Rectal smooth muscle tissue (tissue), 1 donor: ENCODE measurements at regions not wholly inside any gene's neighbourhood (a gene's known extent, or its start where the extent isn't known, plus 50 kb on each side); places are given as distances from the start of the nearest gene placed in this dataset.

Experiments used
- H3K27ac ChIP-seq: one replicate; pipeline ENCODE4 v1.7.0; 2013; ENCODE audit warnings: low read depth, low read length, inconsistent platforms
- H3K27me3 ChIP-seq: one replicate; pipeline ENCODE4 v1.7.0; 2013; ENCODE audit warnings: low read length; ENCODE audit not compliant: control insufficient read depth, insufficient read depth
- H3K36me3 ChIP-seq: one replicate; pipeline ENCODE4 v1.7.0; 2013; ENCODE audit warnings: low read length; ENCODE audit not compliant: control insufficient read depth, insufficient read depth
- H3K4me1 ChIP-seq: one replicate; pipeline ENCODE4 v1.7.0; 2013; ENCODE audit warnings: low read length; ENCODE audit not compliant: control insufficient read depth, insufficient read depth
- H3K4me3 ChIP-seq: one replicate; pipeline ENCODE4 v1.7.0; 2013; ENCODE audit warnings: low read length
- H3K9ac ChIP-seq: one replicate; pipeline ENCODE4 v1.7.0; 2013; ENCODE audit warnings: low read length

DNA sequence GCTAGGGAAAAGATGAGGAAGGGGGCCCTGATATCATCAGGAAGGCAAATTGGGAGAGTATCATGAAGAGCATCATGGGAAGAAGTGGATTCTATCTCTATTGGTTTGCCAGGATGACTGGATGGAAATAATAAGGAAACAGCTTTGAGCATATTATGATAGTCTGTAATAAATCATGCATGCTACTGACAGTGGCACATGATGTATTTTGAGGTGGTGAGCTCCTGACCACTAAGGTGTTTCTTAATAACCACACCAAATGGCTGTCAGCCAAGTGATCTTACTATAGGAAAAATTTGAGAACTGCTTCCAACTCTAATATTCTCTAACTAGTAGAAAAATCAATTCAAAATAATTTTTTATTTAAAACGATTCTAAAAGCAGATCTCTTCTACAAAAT is 548.4 kb upstream of the JAG1 start:
- H3K9ac ChIP-seq = no peak overlapping the region
- H3K4me1 ChIP-seq = no peaks in the 10 kb centered on the region
- H3K4me3 ChIP-seq = no peak overlapping the region
- H3K36me3 ChIP-seq = no peaks in the 10 kb centered on the region
- H3K27me3 ChIP-seq = no peaks in the 10 kb centered on the region
- H3K27ac ChIP-seq = no peak overlapping the region

DNA sequence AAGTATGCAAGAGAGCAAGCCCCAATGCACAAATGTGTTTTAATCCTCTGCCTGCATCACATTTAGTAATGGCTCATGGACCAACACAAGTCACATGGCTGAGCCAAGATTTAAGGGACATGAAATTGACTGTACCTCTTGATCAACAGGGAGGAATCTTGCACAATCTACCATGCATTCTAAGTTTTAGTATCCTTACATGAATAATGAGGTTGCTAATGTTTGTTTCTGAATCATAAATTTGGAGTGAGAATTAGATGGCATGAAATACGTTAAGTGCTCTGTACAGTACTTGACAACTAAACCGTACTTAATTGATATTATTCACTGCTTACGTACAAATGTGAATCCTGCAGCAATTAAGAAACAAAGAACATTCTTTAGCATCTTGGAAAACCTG is 553.8 kb upstream of the JAG1 start:
- no peak overlapping the region for H3K4me3 ChIP-seq
- no peaks in the 10 kb centered on the region for H3K4me1 ChIP-seq
- no peak overlapping the region for H3K27ac ChIP-seq
- H3K27me3 ChIP-seq = no peaks in the 10 kb centered on the region
- H3K9ac ChIP-seq = no peak overlapping the region
- H3K36me3 ChIP-seq = no peaks in the 10 kb centered on the region

DNA sequence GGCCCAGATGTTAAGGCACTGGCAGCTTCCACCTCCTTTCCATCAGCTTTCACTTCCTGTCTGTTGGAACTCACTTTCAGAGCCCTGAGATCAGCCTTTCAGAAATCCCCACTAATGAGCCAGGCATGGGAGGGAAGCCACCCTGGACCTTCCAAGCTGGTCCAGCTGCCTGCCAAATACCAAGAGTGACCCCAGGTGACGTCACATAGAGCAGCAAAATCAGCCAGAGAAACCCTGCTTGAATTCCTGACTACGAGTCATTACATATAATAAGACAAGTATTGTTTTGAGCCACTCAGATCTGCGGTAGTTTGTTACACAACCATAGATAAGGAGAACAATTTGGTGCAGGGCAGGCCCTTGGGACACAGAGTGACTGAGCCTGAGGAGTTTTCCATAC is 556.0 kb upstream of the JAG1 start:
- no peaks in the 10 kb centered on the region for H3K27me3 ChIP-seq
- no peak overlapping the region for H3K27ac ChIP-seq
- no peak overlapping the region for H3K9ac ChIP-seq
- H3K4me3 ChIP-seq = no peak overlapping the region
- no peaks in the 10 kb centered on the region for H3K4me1 ChIP-seq
- H3K36me3 ChIP-seq = no peaks in the 10 kb centered on the region

DNA sequence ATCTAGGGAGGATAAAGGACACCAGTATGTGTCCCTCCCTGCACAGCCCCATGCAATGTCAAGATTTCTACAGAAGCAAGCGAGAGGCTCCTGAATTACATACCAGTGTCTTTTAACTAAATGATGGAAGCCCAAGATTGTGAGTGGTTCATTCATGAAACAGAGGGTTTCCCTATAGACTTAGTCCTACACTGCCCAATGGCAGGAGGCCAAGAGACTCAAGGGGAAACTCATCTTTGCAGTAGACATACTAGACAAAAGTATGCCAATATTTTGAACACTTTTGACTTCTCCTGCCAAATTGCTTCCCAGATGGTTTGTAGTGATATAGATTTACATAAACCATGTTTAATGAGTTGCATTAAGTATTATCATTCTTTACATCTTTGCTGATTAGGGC is 557.2 kb upstream of the JAG1 start:
- Histone ChIP-seq H3K4me1 (no peaks in the 10 kb centered on the region), H3K27me3 (no peaks in the 10 kb centered on the region), H3K4me3 (no peak overlapping the region), H3K36me3 (no peaks in the 10 kb centered on the region), H3K27ac (no peak overlapping the region), H3K9ac (no peak overlapping the region)

DNA sequence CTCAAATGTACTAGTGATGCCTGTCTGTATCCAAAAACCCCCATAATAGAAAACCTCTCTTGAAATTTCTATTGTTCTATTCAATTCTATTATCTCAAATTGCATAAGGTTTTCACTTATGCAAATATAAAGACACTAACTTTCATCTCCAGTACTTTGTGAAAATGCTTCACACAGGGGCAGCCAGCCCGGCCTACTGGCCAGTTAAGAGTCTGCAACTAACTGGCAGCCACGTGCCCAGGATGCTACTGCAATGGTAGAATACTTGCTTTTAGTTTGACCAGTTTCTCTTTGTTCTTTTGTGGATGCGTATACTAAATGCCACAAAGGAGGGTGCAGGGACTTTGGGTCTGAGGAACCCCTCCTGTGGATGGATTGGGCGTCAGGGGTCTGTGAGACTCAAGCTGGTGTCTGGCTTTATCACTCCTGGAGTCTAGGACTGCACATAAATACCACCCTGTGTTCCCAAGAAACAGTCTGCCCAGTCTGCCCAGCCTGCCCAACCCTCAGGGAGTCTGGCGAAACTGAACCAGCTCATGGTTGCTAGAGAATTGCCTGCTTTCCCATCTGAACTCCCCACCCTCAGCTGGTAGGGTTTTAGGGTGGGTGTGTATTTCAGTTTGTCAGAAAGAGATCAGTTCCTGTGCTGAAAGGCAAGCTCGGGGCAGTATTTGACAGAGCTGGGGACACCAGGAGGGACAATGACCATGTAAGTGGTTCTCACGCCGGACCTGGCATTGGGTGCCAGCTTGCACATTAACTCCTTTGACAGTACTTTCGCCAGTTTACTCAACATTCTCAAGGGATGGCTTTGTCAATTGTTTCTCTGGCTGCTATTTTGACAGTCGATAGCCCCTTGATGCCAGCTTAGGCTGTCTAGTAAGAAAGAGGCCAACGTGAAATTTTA is 558.2 kb upstream of the JAG1 start:
- no peaks in the 10 kb centered on the region for H3K36me3 ChIP-seq
- no peaks in the 10 kb centered on the region for H3K27me3 ChIP-seq
- H3K27ac ChIP-seq = no peak overlapping the region
- H3K9ac ChIP-seq = no peak overlapping the region
- H3K4me3 ChIP-seq = no peak overlapping the region
- H3K4me1 ChIP-seq = no peaks in the 10 kb centered on the region

DNA sequence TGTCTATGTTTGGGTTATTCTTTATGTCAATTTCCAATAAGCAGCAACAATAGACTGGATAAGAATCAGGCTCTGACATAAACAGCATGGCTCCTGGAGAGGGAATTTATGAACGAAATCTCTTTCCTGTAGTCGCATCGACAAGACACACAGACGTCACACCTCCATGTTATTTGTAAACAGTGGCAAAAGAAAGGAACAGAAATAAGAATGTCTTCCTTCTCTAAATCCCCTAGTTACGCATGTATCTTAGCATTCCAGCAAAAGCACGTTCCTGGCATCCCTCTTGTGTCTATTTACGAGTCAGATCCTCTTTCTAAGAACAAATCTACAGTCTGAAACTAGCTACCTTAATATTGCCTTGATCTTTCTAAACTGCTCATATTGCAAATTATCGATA is 559.1 kb upstream of the JAG1 start:
- no peak overlapping the region for H3K9ac ChIP-seq
- no peaks in the 10 kb centered on the region for H3K27me3 ChIP-seq
- H3K36me3 ChIP-seq = no peaks in the 10 kb centered on the region
- H3K27ac ChIP-seq = no peak overlapping the region
- no peaks in the 10 kb centered on the region for H3K4me1 ChIP-seq
- H3K4me3 ChIP-seq = no peak overlapping the region

DNA sequence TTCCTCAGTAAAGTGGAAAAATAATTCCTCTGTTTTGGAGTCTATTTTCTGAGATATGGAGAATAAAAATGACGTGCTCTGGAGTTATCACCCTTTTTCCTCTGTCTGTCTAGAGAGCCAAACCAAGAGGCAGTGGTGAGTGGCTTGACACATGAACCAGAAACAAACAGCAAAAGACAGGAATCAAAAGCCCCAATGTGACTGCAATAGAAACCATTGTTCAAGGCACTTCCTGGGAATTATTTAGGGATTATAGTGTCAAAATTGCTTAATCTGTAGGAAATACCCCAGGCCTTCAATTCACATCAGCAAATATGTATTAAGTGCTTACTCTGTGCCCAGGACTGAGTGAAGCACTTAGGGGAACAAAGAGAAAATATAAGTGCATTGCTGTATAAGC is 560.4 kb upstream of the JAG1 start:
- no peaks in the 10 kb centered on the region for H3K27me3 ChIP-seq

DNA sequence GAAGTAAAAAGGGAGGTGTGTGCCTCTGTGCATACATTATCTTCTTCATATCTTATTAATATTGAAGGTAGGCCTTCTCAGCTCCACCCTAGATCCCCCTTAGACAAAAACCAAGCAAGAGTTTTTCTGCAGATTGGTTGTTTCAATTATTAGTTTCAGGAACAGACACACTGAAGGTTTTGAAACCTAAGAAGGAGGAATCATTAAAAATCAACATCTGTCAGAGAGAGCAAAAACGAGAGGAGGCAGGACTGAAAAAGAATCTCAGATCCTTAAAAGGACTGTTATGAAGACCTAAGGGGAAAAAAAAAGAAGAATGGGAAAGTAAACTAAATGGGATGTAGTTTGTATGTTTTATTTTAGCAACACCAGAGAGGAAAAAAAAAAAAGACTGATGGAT is 560.8 kb upstream of the JAG1 start:
- Histone ChIP-seq H3K27me3 (no peaks in the 10 kb centered on the region), H3K4me3 (no peak overlapping the region), H3K36me3 (no peaks in the 10 kb centered on the region), H3K9ac (no peak overlapping the region), H3K27ac (no peak overlapping the region), H3K4me1 (no peaks in the 10 kb centered on the region)

More for the DNA sequence above, 560.4 kb upstream of the JAG1 start:
- Histone ChIP-seq H3K27ac (no peak overlapping the region), H3K4me3 (no peak overlapping the region), H3K36me3 (no peaks in the 10 kb centered on the region), H3K9ac (no peak overlapping the region), H3K4me1 (no peaks in the 10 kb centered on the region)

DNA sequence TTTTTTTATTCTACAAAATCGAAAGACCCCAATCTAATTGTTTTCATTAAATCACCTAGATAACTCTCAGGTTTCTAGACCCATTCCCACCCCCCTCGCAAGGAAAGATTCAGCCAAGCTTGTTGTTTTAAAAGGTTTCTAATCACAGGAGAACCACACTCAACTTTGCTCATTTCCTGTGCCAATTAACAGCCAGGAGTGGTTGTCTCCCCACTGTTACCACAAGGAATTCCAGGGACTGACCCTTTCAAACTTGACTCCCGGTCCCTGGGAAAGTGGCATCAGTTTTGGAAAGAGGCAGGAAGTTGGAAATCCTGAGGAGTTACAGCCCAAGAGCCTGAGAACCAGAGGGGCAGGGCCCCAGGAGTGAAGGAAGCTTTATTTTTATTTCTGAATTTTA is 561.3 kb upstream of the JAG1 start:
- no peak overlapping the region for H3K4me3 ChIP-seq
- H3K4me1 ChIP-seq = no peaks in the 10 kb centered on the region
- H3K27ac ChIP-seq = no peak overlapping the region
- H3K9ac ChIP-seq = no peak overlapping the region
- no peaks in the 10 kb centered on the region for H3K36me3 ChIP-seq
- H3K27me3 ChIP-seq = no peaks in the 10 kb centered on the region

DNA sequence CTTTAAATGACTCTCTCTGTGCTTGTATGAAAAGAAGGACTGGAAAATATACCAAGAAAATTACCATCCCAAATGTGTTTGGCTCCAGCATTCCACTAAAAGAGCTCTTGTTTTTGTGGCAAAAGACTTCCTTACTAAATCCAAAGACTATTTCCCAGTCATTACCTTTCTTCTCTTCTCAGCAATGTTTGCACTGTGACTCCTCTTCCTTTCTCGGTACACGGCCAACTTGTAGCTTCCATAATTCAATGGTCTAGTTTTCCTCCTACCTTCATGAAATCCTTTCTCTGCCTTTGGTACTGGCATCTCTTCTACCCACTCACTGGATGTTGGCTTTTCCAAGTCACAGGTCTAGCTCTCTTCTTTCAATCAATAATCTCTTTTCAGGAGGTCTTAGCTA is 568.5 kb upstream of the JAG1 start:
- Histone ChIP-seq H3K27me3 (no peaks in the 10 kb centered on the region), H3K4me3 (no peak overlapping the region), H3K36me3 (no peaks in the 10 kb centered on the region), H3K4me1 (no peaks in the 10 kb centered on the region), H3K27ac (no peak overlapping the region), H3K9ac (no peak overlapping the region)

DNA sequence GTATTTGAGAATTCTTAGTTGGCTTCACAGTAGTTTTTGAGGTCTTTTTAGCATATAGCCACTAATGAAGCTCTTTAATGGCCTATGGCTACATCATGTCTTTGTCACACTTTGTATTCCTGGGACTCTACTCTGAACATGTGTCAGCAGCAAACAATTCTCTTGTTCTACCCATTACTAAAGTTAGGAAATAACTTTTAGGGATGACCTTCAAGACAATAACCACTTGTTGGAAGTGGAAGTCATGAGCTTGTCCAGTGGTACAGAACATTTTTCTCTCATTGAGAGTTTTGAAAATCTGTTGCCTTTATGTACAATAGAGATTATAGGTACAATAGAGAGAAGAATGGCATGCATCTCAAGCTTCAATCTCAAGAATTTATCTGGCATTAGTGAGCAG is 571.6 kb upstream of the JAG1 start:
- H3K27me3 ChIP-seq = no peaks in the 10 kb centered on the region
- H3K27ac ChIP-seq = no peak overlapping the region
- H3K4me1 ChIP-seq = no peaks in the 10 kb centered on the region
- H3K9ac ChIP-seq = no peak overlapping the region
- H3K36me3 ChIP-seq = no peaks in the 10 kb centered on the region
- no peak overlapping the region for H3K4me3 ChIP-seq

DNA sequence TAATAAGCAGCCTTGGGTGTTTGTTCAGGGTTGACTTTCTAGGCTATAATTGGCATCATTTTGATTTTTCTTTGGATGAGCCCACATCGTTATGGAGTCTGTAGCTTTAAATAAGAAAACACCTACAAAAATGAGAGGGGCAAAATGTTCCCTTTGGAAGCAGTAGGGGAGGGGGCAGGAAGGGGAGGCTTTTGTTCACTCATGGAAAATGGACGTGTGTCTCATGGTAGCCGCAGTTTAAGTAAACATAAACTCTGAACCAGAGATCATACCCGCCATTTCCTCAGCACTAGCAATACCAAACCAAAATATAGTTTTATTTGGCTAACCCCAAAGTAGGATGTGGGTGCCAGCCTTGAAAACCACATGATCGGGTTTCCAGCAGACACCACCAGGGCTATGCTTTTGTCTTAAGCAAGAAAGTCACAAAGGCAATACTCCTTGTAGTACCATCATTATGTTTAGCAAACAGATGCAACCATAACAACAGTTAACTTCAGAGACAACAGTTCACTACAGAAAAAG is 572.5 kb upstream of the JAG1 start:
- H3K27ac ChIP-seq = no peak overlapping the region
- H3K27me3 ChIP-seq = no peaks in the 10 kb centered on the region
- no peaks in the 10 kb centered on the region for H3K4me1 ChIP-seq

More for the DNA sequence above, 572.5 kb upstream of the JAG1 start:
- H3K36me3 ChIP-seq = no peaks in the 10 kb centered on the region
- H3K9ac ChIP-seq = no peak overlapping the region
- no peak overlapping the region for H3K4me3 ChIP-seq
